GM12891 (cell line): ENCODE measurements at regions not wholly inside any gene's neighbourhood (a gene's known extent, or its start where the extent isn't known, plus 50 kb on each side); places are given as distances from the start of the nearest gene placed in this dataset.

ENCODE experiments used
- DNase-seq: peaks from one replicate; pipeline ENCODE4 v3.0.0; 2011; ENCODE audit warnings: low spot score; ENCODE audit not compliant: insufficient read length
- FAIRE-seq: peaks from 2 replicates; lab custom pipeline; 2011; peaks lifted over from hg19 to GRCh38; lab: Jason Lieb, UNC
- PAX5 ChIP-seq: IDR thresholded peaks from 2 replicates; pipeline ENCODE4 v1.6.1; 2011; ENCODE audit warnings: low read length, moderate library complexity, mild to moderate bottlenecking; ENCODE audit not compliant: insufficient read depth, severe bottlenecking
- POLR2A ChIP-seq: IDR thresholded peaks from 2 replicates; pipeline ENCODE4 v1.6.1; 2011; ENCODE audit warnings: low read depth, low read length, control low read depth
- POLR2AphosphoS5 ChIP-seq: IDR thresholded peaks from 2 replicates; pipeline ENCODE4 v1.6.1; 2011; ENCODE audit warnings: low read depth, low read length, control low read depth
- POU2F2 ChIP-seq: IDR thresholded peaks from 2 replicates; pipeline ENCODE4 v1.6.1; 2011; ENCODE audit warnings: low read depth, mild to moderate bottlenecking, control low read depth, low read length, moderate library complexity
- SPI1 ChIP-seq: IDR thresholded peaks from 2 replicates; pipeline ENCODE4 v1.6.1; 2011; ENCODE audit warnings: low read depth, low read length, control low read depth
- TAF1 ChIP-seq: IDR thresholded peaks from 2 replicates; pipeline ENCODE4 v1.6.1; 2011; ENCODE audit warnings: low read depth, low read length, control low read depth

- no peak for TF ChIP-seq POLR2AphosphoS5
- no peak for TF ChIP-seq POLR2A
- no peak for DNase-seq
- no peak for FAIRE-seq
Observed at GRCh38 chr2:9707611-9708160, 76.9 kb upstream of the YWHAQ start.

GRCh38 chr2:9708683-9709538, 78.1 kb upstream of the YWHAQ start:
- DNase-seq = no peak
- no peak for FAIRE-seq
- TF ChIP-seq POLR2AphosphoS5 = no peak

DNA sequence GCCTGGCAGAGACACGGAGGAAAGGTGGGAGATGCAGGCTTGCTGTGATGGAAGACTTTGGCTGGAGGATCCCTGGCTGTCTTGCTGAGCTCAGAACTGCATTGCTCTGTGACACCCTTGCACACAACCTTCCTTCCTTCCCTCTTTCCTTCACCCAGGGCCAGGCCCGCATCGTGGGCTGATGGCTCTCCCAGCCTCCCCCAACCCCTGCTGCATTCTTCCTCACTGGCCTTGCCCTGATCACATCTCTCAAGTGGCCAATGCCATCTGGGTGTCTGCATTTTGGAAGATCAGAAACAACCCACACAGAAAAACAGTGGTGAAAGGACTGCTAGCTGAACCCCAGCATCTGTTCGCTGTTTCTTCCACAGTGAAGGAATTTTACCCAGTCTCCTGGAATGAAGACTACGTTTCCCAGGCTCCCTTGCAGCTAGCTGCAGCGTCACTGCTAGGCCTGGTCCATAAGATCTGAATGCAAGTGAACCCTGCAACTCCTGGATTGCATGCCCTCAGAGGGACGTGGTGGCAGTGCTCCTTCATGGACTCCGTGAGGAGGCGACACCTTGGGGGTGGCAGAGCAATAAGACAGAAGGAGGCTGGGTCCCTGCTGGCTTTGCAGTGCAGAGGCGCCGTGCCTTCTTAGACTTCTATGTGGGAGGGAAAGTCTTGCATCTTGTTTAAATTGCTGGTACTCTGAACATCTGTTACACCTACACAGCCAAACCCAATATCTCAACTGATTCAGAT, 78.9 kb upstream of the YWHAQ start:
- DNase-seq (no peak), FAIRE-seq (peak; percentile 61)
- TF ChIP-seq POU2F2 = no peak
- TF ChIP-seq POLR2A = no peak

DNA sequence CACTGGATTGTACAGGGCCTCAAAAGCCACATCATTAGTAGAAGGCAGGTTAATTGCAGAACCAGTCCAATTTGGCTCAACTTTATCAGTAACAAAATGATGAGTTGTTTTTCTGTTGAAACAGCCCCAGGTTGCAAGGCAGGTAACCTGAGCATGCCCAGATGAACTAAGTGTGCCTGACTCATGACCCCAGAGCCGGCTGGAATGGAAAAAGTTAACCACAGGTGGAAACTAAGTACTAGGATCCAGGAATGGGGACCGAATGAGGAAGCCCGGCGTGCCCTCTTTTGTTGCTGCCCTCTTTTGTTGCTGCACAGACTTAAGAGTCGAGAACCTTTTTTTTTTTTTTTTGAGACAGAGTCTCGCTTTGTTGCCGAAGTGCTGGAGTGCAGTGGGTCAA, 79.5 kb upstream of the YWHAQ start:
- no peak for TF ChIP-seq POLR2A
- no peak for TF ChIP-seq PAX5
- no peak for TF ChIP-seq POLR2AphosphoS5
- TF ChIP-seq POU2F2 = no peak
- no peak for TF ChIP-seq SPI1
- TF ChIP-seq TAF1 = no peak
- FAIRE-seq (no peak), DNase-seq (no peak)

DNA sequence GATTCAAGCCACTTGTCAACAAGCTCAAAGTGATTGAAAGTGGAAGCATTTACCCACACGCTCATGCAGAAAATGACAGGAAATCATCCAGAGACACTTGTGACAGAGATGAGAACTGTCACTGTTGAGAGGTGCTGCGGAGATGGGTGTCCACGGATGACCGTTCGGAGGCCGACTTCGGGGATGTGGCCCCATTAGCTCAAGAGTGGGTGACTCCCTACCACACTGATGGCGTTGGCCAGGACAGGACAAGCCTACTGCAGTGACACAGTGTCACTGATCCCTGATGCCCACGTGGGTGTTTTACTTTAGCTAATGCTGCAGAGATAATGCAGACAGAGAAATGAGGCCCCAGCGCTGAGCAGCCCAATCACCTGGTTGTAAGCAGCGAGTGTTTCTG, 81.5 kb upstream of the YWHAQ start:
- no peak for TF ChIP-seq SPI1
- no peak for TF ChIP-seq POLR2A
- no peak for TF ChIP-seq POU2F2
- TF ChIP-seq TAF1 = no peak
- no peak for TF ChIP-seq PAX5
- no peak for TF ChIP-seq POLR2AphosphoS5
- DNase-seq = no peak
- FAIRE-seq = no peak

GRCh38 chr2:9714630-9715214, 83.9 kb upstream of the YWHAQ start:
- DNase-seq (no peak), FAIRE-seq (no peak)
- TF ChIP-seq POLR2A = no peak

DNA sequence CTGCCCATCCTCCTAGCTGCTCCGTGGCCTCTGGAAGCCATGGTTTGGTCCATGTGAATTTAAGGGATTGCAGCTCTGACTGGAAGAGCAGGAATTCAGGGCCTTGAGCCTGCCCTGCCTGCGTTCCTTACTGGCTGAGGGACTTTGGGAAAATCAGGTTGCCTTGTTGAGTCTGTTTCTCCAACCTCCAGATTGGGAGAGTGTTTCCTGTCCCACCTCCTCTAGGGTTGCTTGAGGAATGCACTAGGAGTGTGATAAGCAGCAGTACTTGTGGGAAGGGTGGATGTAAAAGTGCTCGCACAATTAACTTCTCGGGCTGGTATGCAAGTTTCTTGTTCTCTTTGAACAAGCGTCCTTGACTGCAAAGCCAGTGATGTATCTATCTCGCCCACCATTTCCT, 84.4 kb upstream of the YWHAQ start:
- TF ChIP-seq TAF1 = no peak
- TF ChIP-seq POLR2A = no peak
- TF ChIP-seq POU2F2 = no peak
- TF ChIP-seq SPI1 = no peak
- TF ChIP-seq PAX5 = no peak
- DNase-seq (no peak), FAIRE-seq (no peak)

GRCh38 chr2:9717886-9718451, 87.2 kb upstream of the YWHAQ start:
- TF ChIP-seq POLR2A = no peak
- no peak for TF ChIP-seq SPI1
- no peak for TF ChIP-seq TAF1
- no peak for TF ChIP-seq POU2F2
- no peak for TF ChIP-seq PAX5
- no peak for TF ChIP-seq POLR2AphosphoS5
- FAIRE-seq (no peak), DNase-seq (no peak)

DNA sequence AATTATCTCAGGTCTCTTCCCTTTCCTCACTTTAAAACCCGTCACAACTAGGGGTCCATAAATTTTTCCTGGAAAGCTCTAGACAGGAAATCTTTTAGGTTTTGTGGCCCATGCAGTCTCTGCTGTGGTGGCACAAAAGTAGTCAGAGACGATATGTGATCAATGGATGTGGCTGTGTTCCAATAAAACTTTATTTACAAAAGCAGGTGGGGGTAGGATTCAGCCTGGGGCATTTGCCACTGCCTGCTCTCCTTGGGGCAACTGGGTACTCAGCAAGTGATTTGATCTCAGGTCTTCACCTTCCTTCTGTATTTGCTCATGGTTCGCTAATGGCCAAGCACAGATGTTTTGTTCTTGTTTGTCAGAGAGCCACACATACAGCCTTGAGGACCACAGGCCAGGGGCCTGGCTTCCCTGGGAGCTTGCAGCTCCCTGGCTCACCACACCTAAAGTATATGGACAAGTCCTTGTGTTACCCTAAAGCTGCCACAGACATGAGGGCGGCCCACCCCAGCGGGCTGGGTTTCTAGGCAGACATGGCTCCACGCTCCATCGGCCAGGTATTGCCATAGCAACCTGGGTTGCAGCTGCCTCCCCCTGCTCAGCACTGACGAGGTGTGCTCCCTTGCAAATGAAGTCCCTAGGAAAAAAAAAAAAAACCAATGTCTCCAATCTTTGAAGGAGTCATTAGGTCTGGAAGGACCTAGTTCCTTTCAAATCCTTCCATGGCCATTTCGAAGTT, 89.7 kb upstream of the YWHAQ start:
- FAIRE-seq = no peak
- TF ChIP-seq POU2F2 (no peak), TAF1 (no peak), SPI1 (no peak), POLR2A (no peak), PAX5 (no peak), POLR2AphosphoS5 (no peak)
- no peak for DNase-seq

DNA sequence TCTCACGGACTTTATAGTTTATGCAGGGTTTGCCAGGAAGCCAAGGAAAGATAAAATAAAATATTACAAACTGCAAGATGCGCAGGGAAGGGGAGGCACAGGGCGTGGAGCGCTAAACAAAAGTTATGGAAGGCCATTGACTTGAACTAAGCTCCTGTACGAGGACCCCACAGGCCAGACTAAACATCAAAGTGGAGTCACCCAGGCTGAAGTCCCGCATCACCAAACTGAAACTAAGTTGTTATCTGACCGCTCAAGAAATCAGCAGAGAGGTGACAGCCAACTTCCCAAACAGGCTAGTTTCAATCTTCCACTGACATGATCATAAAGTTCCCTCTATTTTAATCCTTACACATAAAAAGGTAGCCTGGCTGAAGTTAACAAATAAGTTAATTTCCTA, 90.5 kb upstream of the YWHAQ start:
- no peak for FAIRE-seq
- TF ChIP-seq SPI1 (no peak), PAX5 (no peak), TAF1 (no peak), POLR2AphosphoS5 (no peak), POLR2A (no peak), POU2F2 (no peak)
- no peak for DNase-seq
